NCI-H748 (cell line): ENCODE measurements at regions not wholly inside any gene's neighbourhood (a gene's known extent, or its start where the extent isn't known, plus 50 kb on each side); places are given as distances from the start of the nearest gene placed in this dataset.
"Not testable (repeated sequence)": the region's sequence is repeated elsewhere in the genome, so short reads cannot be mapped to it uniquely, and the experiment has no call there.

Experiments used
- DNase-seq: peaks from one replicate; lab custom pipeline; 2025; ENCODE audit not compliant: unreplicated experiment; lab: John Stamatoyannopoulos, UW

DNA sequence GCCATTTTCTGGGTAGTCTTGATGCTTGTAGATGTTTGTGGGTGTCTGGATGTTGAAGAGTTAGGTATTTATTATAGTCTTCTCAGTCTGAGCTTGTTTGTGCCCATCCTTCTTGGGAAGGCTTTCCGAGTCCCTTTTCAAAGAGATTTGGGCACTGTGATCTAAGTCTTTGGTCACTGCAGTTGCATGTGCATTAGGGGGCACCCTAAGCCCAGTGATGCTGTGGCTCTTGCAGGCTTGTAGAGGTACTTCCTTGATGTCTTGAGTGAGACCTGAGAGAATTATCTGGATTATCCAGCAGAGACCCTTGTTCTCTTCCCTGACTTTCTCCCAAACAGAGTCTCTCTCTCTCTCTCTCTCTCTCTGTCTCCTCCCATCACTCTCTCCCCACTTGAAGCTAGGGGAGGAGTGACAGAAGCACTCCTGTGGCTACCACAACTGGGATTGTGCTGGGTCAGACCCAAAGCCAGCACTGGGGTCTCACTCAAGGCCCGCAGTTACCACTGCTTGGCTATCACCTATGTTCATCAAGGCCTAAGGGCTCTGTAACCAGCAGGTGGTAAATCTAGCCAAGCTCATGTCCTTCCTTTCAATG is 68.5 kb downstream of the TMCO5A start:
- no peak for DNase-seq

- DNase-seq = no peak
These were observed 69.9 kb downstream of the TMCO5A start for GRCh38 chr15:38004218-38004861.

DNA sequence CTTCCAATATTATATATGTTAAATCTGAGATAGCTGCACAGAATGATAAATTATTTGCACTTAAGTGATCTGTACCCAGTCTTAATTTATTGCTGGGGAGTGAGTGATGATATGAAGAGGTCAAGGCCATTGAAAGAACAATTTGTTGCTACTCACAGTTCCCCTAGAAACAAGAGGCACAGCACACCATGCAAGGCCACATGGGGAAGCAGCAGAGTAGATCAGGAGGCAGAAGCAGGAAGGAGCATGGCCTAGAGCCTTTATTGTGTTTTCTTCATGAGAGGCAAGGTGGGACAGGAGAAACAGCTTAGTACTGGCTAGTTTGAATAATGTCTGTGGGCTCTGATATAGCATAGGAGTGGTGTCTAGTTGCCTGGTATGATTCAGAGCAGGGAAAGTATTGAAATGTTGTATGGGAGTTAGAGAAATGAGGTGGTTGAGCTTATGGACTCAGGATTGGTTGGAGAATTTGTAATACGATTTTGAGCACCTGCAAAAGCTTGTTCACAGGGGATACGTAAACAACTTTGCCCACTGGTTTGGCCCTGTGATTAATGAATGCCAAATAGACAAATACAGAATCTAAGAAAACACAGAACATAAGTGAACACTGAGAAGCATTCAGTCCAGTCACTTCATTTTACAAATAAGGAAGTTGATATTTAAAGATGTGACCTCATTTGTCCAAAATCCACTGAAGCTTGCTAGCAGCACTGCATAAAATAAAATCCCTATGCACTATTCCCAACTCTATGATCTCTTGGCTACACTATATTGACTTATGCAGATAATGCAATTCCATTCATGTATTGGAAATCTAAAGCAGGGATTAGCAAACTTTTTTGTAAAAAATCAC is 71.7 kb downstream of the TMCO5A start:
- DNase-seq = no peak

GRCh38 chr15:38010395-38010794 is 76.0 kb downstream of the TMCO5A start:
- DNase-seq = no peak

- DNase-seq = no peak
These were observed 78.5 kb downstream of the TMCO5A start for GRCh38 chr15:38012894-38013293.

GRCh38 chr15:38017721-38018120 is 83.3 kb downstream of the TMCO5A start:
- no peak for DNase-seq

DNA sequence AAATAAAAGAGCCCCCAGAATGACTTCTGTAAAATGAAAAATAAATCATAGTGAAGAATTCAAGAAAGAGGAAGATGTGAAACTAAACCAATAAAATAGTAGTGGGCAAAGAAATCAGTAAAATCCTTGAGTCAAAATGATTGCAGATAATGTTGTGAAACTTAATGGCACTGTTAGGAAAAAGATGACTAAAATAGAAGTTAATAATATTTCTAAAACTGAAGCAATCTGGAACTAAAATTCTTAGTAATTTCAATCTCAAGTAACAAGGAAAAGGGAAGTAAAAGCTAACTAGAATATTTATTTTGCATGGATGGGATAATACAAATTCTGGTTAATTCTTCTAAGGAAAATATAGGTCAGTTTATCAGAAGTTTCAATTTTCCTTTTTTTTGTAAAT is 84.6 kb downstream of the TMCO5A start:
- no peak for DNase-seq

GRCh38 chr15:38021259-38021658 is 86.8 kb downstream of the TMCO5A start:
- no peak for DNase-seq

- DNase-seq = no peak
These were observed 90.1 kb downstream of the TMCO5A start for GRCh38 chr15:38024293-38025091.

- not testable (repeated sequence) for DNase-seq
These were observed 91.2 kb downstream of the TMCO5A start for GRCh38 chr15:38025656-38026055.

GRCh38 chr15:38028869-38029268 is 94.4 kb downstream of the TMCO5A start:
- no peak for DNase-seq

GRCh38 chr15:38029736-38030135 is 95.3 kb downstream of the TMCO5A start:
- no peak for DNase-seq

- no peak for DNase-seq
These were observed 96.2 kb downstream of the TMCO5A start for GRCh38 chr15:38030609-38031008.

DNA sequence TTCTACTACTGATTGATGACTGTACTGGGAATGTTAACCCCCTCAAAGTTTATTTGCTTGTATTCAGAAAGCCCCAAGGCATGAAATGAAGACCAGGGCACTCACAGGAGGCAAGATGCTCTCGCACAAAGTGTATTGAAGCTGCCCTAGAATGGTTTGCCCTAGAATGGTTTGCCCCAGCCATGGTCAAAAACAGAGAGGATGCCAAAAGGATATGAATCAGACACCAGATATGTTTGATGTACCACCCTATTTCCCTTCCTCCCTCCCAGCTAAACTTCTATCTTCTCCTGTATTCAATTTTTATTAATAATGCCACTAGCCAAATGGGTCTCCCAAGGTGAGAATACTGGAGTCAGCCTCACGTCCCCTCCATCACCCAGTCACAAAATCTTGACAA is 101.3 kb downstream of the TMCO5A start:
- DNase-seq = no peak

DNA sequence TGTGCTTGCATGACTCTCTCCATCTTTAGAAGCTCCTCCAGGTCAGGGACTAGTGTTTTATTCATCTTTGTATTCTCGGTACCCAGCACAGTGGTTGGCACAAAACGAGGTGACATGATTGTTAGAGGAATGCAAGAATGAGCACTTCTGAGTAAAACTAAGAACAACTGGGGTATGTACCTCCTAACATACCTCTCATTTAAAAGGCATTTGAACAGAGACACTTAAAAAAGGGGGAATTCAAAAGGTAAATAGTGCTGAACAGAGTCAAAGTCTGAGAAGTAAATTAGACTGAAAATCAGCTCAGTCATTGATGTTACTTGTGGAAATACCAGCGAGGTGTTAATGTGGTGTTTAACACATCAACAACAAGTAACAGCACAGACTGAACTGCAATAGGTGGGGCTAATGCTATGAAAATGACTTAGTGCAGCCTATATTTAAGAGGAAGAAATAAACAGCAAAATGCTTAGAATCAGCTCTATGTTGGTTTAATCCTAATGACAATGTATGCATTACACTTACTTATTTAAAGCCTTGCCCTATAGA is 102.4 kb downstream of the TMCO5A start:
- no peak for DNase-seq

DNA sequence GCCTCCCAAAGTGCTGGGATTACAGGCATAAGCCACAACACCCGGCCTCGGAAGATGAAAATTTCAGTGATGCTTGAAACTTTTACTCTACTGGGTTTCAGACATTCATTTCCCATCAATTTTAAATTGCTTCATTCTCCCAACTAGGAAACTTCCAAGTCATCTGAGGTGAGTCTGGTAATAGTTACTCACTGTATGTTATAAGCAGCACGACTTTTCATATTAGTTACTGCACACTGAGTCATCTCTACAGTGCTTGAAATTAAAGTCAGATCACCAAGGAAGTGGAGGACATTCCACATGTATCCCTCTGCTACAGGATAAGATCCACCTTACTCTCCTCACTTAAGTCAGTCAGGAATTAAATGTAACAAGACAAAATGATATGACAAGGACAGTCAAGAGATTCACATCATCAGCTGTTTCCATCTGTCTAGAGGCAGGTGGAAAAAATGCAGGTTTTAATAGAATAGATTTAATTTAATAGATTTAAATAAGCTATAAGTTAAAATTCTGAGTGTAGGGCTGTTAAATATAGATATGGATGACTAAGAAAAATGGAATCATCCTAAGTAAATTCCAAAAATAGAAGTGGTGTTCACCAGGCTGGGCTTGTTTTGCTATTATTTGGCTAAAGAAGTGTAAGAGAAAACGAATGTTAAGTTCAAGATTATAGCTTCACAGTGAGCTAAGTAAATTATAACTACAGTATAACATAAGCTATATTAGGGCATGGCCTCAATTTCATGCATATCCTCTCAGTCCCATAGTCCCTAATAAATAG is 104.4 kb downstream of the TMCO5A start:
- no peak for DNase-seq

- no peak for DNase-seq
These were observed 106.2 kb downstream of the TMCO5A start for GRCh38 chr15:38040615-38041014.

GRCh38 chr15:38041576-38041975 is 107.1 kb downstream of the TMCO5A start:
- no peak for DNase-seq

GRCh38 chr15:38042211-38042610 is 107.8 kb downstream of the TMCO5A start:
- DNase-seq = no peak

- DNase-seq = no peak
These were observed 108.4 kb downstream of the TMCO5A start for GRCh38 chr15:38042707-38043445.
